Spinal cord (tissue), 9 donors: ENCODE measurements at regions not wholly inside any gene's neighbourhood (a gene's known extent, or its start where the extent isn't known, plus 50 kb on each side); places are given as distances from the start of the nearest gene placed in this dataset.
"Not testable (repeated sequence)": the region's sequence is repeated elsewhere in the genome, so short reads cannot be mapped to it uniquely, and the experiment has no call there.

Experiments
- DNase-seq, 6 donors: peaks; one replicate each; pipeline versions ENCODE4 v3.0.0 to v3.0.0-alpha.2; 2013 to 2015; ENCODE audit warnings: low spot score in 6 of 6, low read depth in 4 of 6
- H3K27ac ChIP-seq: one replicate; pipeline ENCODE4 v1.5.1; 2013; ENCODE audit warnings: low read depth, low read length, control low read depth
- H3K27me3 ChIP-seq: one replicate; pipeline ENCODE4 v1.6.1; 2013; ENCODE audit warnings: low read length; ENCODE audit not compliant: control insufficient read depth, insufficient read depth
- H3K36me3 ChIP-seq: one replicate; pipeline ENCODE4 v1.6.1; 2013; ENCODE audit warnings: low read length; ENCODE audit not compliant: control insufficient read depth, insufficient read depth
- H3K4me1 ChIP-seq: one replicate; pipeline ENCODE4 v1.6.1; 2013; ENCODE audit warnings: low read length; ENCODE audit not compliant: control insufficient read depth, insufficient read depth
- H3K4me3 ChIP-seq: one replicate; pipeline ENCODE4 v1.5.1; 2013; ENCODE audit warnings: low read depth, low read length, control low read depth
- H3K9me3 ChIP-seq: one replicate; pipeline ENCODE4 v1.6.1; 2013; ENCODE audit warnings: low read length; ENCODE audit not compliant: control insufficient read depth, insufficient read depth
- WGBS: methylation state at CpG from one replicate; pipeline ENCODE4 v1.1.5; 2013; ENCODE audit warnings: missing lambda C conversion rate; ENCODE audit not compliant: insufficient coverage; 5-methylcytosine and 5-hydroxymethylcytosine counted together
- donor health status: healthy.

DNA sequence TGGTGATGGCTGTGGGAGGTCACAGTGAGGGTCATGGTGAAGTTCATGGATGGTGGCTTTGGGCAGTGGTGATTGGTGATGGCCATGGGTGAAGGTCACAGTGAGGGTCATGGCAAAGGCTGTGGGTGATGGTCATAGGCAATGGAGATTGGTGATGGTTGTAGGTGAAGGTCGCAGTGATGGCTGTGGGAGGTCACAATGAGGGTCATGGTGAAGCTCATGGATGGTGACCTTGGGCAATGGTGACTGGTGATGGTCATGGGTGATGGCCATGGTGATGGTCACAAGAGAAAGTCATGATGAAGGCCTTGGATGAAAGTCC is 115.6 kb upstream of the IRX4 start:
- Histone ChIP-seq H3K36me3 (no peaks in the 10 kb centered on the region), H3K9me3 (no peaks in the 10 kb centered on the region), H3K4me1 (no peaks in the 10 kb centered on the region), H3K27me3 (no peaks in the 10 kb centered on the region), H3K27ac (no peak overlapping the region), H3K4me3 (no peak overlapping the region)
- 94% methylated on average over 1 of the region's 1 CpG for WGBS
- no peak for DNase-seq

DNA sequence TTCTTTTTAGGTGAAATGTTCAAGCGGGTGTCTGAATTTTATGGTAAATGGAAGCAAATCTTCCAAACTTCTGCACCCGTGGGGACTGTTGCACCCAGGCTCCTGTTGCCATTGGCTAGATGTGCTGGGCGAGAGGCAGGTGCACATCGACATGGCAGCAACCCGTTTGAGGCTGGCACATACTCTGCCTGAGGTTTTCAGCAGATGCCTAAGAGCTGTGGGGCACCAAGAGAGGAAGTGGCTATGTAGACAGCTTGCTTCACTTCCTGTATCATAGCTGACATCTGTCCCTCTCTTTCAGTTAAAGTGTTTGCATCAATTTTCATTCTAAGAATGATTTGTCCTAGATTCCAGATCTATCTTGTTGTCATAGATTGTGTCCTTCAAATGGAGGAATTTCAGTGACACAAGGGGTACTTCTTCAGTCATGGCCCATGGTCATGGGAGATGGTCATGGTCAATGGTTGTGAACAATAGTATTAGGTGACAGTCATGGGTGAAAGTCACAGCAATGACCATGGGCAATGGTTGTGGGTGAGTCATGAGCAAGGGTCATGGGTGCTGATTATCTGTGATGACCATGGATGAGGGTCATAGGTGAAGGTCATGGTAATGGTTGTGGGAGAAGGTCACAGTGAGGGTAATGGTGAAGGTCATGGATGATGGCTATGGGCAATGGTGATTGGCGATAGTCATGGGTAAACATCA is 115.1 kb upstream of the IRX4 start:
- WGBS, result 90% methylated on average over 6 of the region's 6 CpGs
- Histone ChIP-seq H3K36me3 (no peaks in the 10 kb centered on the region), H3K27ac (no peak overlapping the region), H3K27me3 (no peaks in the 10 kb centered on the region), H3K9me3 (no peaks in the 10 kb centered on the region), H3K4me1 (no peaks in the 10 kb centered on the region), H3K4me3 (no peak overlapping the region)
- no peak for DNase-seq

DNA sequence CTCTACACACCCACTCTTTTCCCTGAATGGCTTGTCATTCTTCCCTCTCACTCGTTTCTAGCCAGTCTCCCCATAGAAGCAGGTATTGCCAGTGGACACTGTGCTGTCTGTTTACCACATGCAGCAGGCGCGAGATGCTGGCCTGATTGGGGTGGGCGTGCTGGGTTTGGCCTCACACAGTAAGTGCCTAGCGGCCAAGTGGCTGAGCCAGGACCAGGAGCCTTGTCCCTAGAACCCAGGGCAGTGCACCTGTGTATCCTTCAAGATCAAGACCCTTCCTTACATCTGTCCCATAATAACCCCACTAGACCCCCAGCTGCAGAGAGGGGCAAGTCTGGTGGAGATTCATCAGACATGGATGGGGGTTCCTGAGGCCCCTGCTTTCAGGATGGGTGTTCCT is 112.8 kb upstream of the IRX4 start:
- H3K36me3 ChIP-seq, result no peaks in the 10 kb centered on the region
- H3K4me3 ChIP-seq, result no peak overlapping the region
- DNase-seq, result no peak
- no peak overlapping the region for H3K27ac ChIP-seq
- no peaks in the 10 kb centered on the region for H3K27me3 ChIP-seq
- H3K9me3 ChIP-seq, result no peaks in the 10 kb centered on the region
- 66% methylated on average over 5 of the region's 5 CpGs for WGBS
- H3K4me1 ChIP-seq, result no peaks in the 10 kb centered on the region

DNA sequence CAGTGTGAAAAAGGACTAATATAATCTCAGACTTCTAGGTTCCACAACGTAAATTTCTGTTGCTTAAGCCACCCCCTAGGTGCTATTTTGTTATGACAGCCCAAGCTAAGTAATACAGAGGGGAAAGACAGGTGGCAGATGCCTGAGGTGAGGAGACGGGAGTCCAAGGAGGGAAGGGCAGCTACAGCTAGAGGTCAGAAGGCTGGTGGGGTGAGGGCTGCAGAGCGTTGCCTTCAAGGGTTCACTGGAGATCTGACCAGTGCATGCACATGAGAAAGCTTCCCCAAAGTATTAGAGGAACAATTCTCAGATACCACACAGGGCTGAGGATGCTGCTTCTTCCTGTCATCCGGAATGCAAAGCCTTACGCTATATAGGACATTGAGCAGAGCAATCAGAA is 104.7 kb upstream of the IRX4 start:
- 94% methylated on average over 4 of the region's 5 CpGs for WGBS
- Histone ChIP-seq H3K4me3 (no peak overlapping the region), H3K9me3 (no peaks in the 10 kb centered on the region), H3K27me3 (peaks cover 2% of the 10 kb centered on the region), H3K4me1 (no peaks in the 10 kb centered on the region), H3K27ac (no peak overlapping the region), H3K36me3 (no peaks in the 10 kb centered on the region)
- DNase-seq, result no peak

DNA sequence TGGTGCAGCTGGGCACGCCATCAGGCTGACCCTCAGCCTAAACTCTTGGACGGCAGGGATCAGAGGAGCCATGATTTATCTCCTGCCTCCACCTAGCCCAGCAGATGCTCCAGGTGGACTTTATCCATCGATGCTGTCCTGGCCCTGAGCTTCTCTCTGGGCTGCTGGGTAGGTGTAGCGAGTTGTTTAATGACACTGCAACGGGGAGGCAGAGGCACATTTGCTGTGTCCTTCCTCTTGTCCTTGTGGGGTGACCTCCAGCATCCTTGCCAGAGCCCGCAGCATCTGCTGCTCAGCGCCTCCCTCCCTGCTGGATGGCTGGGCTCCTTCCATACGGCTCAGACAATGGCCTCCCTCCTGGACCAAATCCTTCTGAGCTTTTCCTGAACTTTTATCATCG is 103.1 kb upstream of the IRX4 start:
- no peak for DNase-seq
- H3K27ac ChIP-seq, result no peak overlapping the region
- no peak overlapping the region for H3K4me3 ChIP-seq
- H3K4me1 ChIP-seq, result no peaks in the 10 kb centered on the region
- peaks cover 2% of the 10 kb centered on the region for H3K27me3 ChIP-seq
- H3K9me3 ChIP-seq, result no peaks in the 10 kb centered on the region
- 90% methylated on average over 7 of the region's 9 CpGs for WGBS
- H3K36me3 ChIP-seq, result no peaks in the 10 kb centered on the region

DNA sequence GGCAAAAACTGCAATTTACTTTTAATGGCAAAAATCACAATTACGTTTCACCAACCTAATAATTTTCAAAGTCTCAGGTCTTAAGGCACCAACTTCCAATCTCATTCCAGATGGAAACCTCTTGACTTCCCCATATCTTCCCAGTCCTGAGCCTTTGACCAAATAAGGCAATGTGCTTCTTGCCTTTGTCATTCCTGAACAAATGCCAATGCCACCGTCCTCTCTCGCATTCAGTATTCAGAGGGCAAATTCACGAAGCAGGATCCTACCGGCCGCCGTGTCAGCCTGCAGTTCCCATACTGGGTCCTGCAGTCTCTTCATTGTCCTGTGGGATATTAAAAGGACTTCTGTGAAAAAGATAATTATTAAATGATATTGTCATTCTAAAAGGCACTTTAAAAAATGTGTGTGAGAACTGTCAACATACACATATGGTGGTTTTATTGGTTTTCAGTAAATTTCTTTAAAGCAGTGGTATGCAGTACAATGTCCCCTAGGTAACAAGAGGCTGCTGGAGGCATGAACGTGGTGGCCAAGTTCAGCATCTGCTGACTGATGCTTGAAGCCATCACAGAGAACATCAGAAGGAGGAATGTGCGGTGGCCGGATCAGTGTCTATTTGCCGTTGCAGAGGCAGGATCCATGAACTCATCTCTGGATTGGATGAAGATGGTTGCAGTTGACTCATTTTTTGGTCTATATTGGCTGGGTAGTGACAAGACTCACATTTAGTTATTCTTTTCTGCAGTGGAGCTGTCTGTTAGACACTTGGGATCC is 101.4 kb upstream of the IRX4 start:
- Histone ChIP-seq H3K27me3 (peaks cover 2% of the 10 kb centered on the region), H3K4me3 (no peak overlapping the region), H3K9me3 (no peaks in the 10 kb centered on the region), H3K4me1 (no peaks in the 10 kb centered on the region), H3K36me3 (no peaks in the 10 kb centered on the region), H3K27ac (no peak overlapping the region)
- WGBS, result 84% methylated on average over 10 of the region's 11 CpGs
- DNase-seq, result no peak

DNA sequence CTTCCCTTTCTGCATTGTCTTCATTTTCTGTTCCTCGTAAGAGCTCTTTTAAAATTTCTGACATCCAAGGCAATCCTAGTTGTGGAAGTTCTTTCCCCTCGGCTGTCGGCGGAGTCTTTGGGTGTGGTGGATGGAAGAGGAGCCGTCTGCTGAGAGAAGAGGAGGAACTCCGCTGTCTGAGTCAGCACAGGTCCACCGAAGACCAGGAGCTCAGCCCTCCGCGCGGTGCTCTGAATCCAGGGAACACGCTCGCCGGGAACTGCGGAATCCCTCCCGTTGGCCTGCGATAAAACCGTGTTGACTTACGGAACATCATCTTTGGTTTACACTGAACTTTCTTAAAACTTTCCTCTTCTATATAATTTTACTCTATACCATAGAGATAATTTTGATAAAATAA is 100.7 kb upstream of the IRX4 start:
- no peak for DNase-seq
- Histone ChIP-seq H3K36me3 (no peaks in the 10 kb centered on the region), H3K4me1 (no peaks in the 10 kb centered on the region), H3K9me3 (no peaks in the 10 kb centered on the region), H3K4me3 (no peak overlapping the region), H3K27me3 (peaks cover 2% of the 10 kb centered on the region), H3K27ac (no peak overlapping the region)
- 94% methylated on average over 9 of the region's 18 CpGs for WGBS

DNA sequence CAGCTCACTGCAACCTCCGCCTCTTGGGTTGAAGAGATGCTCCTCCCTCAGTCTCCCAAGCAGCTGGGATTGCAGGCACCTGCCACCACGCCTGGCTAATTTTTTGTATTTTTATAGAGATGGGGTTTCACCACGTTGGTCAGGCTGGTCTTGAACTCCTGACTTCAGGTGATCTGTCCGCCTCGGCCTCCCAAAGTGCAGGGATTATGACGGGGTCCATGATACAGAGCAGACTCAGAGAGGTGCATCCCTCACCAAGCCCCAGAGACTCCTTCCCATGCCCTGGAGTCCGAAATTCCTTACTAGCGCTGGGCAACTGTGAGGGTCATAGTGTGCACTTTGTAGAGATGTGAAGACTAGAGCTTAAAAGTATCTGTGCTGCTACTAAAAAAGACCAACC is 99.8 kb upstream of the IRX4 start:
- not testable (repeated sequence) for H3K9me3 ChIP-seq, H3K4me3 ChIP-seq, DNase-seq, H3K27me3 ChIP-seq, H3K4me1 ChIP-seq, H3K27ac ChIP-seq, H3K36me3 ChIP-seq
- 83% methylated on average over 6 of the region's 8 CpGs for WGBS

DNA sequence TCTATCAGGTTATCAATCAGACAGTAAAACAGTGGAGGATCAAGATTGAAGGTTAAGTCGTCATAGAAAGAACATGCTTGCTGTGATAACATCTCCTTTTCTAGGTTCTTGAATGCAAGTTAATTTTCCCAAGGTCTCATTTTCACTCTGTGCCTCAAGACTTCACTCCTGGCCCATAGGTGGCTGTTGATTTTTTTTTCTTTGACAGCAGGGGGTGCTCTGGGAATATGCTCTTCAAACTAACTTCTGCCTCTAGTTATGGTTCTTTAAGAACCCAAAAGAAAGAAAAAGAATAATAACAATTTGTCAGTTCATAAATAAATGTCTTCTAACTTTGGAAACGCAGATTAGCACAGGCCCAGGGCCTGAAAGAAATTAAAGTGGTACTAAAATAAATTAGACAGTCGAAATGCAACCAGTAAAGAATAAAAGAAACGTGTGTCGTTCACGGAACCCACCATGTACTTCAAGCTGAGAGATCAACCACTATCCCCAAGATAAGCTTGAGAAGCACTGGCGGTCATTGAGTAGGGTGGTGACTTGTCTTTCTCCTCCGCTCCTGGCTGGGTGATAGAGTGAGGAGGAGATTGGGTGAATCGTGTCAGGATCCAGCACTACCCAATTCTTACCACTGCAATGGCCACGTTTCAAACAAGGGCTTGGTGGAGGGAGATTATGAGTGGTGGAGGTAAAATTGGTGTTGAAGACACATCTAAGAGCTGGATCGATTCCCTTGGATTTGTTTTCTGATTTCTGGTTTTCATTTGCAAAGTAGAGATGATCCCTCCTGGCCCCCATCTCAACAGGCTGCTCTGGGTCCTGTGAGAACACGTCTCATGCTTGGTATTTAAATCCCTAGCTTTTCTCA is 93.4 kb upstream of the IRX4 start:
- no peak for DNase-seq
- Histone ChIP-seq H3K27ac (no peak overlapping the region), H3K4me3 (no peak overlapping the region), H3K4me1 (no peaks in the 10 kb centered on the region), H3K36me3 (no peaks in the 10 kb centered on the region), H3K9me3 (no peaks in the 10 kb centered on the region), H3K27me3 (no peaks in the 10 kb centered on the region)
- 80% methylated on average over 1 of the region's 12 CpGs for WGBS
